ENCODE measurements at regions not wholly inside any gene's neighbourhood (a gene's known extent, or its start where the extent isn't known, plus 50 kb on each side); places are given as distances from the start of the nearest gene placed in this dataset.
"Not testable (repeated sequence)": the region's sequence is repeated elsewhere in the genome, so short reads cannot be mapped to it uniquely, and the experiment has no call there.

DNA sequence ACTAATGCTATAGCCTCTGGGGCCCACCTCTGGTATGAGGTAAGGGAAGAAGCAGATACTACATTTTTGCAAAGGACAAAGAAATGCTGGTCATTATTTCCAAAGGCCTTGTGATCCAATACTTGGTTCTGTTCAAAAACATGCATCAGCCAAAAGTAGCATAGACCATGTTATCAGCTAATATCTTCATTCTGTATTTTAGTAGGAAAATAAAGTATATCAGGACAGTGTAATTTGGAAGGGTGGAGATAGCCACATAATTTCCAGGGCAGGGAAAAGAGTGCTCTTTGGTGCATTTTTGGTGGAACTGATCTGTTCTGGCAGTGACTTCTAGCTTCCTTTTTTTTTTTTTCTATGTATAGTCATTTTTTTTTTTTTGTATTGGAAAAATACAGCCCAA, 258.0 kb upstream of the SOX4 start:
- DNase-seq: no peak

DNA sequence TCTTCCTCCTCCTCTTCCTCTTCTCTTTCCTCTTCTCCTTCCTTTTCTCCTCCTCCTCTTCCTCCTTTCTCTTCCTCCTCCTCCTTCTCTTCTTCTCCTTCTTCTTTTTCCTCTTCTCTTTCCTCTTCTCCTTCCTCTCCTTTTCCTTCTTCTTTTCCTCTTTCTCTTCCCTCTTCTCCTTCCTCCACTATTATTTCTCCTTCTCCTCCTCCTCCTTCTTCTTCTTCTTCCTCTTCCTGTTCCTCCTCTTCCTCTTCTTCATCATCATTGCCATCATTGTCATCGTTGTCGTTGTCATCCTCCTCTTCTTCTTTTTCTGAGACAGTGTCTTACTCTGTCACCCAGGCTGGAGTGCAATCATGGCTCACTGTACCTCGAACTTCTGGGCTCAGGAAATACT, 256.3 kb upstream of the SOX4 start:
- no peak for DNase-seq

- no peak for DNase-seq
These were observed 253.0 kb upstream of the SOX4 start for GRCh38 chr6:21340573-21340972.

DNA sequence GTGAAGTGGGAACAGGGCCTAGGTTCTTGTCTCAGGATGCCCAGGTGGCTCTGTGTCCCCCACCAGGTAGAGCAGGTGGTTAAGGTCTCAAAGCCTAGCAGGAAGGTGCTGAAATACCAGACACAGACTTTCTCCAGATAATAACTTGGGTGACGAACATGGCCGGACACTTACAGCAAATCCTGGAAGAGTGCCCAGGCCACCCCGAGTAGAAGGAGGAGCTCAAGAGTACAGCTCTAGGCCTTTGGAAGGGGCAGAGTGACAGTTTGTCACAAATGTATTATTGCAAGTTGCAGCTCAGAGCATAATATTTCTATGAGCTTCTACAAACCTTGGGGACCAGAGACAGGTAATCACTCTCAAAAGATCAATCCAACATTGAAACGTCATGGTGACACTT, 251.6 kb upstream of the SOX4 start:
- DNase-seq: no peak

- no peak for DNase-seq
These were observed 251.1 kb upstream of the SOX4 start for GRCh38 chr6:21342501-21342900.

DNA sequence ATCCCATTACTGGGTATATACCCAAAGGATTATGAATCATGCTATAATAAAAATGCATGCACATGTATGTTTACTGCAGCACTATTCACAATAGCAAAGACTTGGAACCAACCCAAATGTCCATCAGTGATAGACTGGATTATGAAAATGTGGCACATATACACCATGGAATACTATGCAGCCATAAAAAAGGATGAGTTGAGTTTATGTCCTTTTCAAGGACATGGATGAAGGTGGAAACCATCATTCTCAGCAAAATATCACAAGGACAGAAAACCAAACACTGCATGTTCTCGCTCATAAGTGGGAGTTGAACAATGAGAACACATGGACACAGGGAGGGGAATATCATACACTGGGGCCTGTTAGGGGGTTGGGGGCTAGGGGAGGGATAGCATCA, 247.8 kb upstream of the SOX4 start:
- not testable (repeated sequence) for DNase-seq

DNA sequence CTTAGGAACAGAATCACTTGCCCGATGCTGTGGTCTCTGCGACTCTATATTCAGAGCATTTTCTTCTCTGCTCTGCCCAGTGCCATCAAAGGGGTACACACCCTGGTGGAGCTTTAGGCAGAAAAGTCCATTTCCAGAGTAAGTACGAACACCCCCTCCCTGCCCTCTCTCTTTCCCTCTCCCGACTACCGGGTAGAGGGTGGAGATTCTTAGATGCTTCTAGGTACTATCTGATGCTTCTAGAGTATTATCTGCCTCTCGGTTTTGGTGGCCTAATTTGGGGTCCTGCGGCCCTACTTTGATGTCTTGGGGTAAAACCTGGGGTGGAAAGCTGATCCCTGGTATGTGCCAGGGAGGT, 245.4 kb upstream of the SOX4 start:
- DNase-seq: no peak

GRCh38 chr6:21348504-21349195, 244.9 kb upstream of the SOX4 start:
- peak; percentile 67 for DNase-seq

- no peak for DNase-seq
These were observed 243.7 kb upstream of the SOX4 start for GRCh38 chr6:21349834-21350233.

- DNase-seq: no peak
These were observed 242.6 kb upstream of the SOX4 start for GRCh38 chr6:21350926-21351325.

- no peak for DNase-seq
These were observed 241.4 kb upstream of the SOX4 start for GRCh38 chr6:21352131-21352530.

DNA sequence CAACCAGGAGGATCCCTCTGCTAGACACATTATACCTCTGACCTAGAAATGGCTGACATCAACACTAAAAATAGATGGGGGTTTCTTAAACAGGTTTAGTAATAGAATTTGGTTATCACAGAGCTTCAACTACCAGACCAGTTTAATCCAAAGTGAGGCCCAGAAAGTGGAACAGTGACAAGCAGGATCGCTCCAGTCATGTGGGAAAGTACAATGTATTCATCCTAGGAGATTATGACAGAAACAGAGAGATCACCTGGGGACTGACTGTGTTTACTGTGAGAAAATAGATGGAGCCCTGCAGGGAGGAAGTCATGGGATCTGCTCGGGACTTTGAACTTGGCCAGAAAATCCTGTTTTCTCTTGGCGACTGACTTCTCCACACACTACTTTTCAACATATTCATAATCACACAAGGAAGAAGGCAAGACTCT, 238.7 kb upstream of the SOX4 start:
- DNase-seq: no peak

DNA sequence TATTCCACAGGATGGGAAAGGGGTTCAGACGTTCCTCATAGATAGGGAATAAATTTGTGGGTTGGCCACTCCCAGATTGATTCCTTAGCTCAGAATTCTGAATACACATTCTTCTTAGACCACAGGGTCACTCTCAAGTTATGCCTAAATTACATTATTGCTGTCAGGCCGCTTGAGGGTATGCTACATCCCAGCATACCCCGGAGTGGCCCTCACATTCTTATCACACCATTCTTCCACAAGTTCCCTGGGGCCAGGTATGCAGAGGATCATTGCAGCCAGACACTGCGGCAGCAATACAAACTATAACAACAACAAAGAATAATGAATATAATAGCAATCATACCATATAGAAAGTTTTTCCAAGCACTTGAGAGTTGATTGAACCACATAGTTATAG, 237.9 kb upstream of the SOX4 start:
- DNase-seq: no peak

DNA sequence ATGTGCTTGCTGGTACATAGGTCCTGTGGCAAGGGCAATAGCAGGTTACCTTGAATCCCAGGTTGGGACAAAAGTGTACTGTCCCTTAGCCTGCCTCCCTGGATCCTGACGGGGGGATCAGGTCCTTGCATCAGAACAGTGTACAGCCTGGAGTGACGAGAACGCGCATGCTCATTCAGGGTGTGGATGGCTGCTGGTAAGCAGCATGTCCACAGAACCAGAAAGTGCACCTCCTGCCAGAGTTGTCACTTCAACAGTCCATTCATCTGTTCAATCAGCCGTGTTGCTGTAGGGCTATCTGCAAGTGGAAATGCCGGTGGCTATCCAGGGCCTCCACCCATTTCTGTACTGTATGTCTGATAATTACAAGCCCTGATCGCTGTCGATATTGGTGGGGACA, 236.3 kb upstream of the SOX4 start:
- no peak for DNase-seq

GRCh38 chr6:21359926-21360325, 233.6 kb upstream of the SOX4 start:
- no peak for DNase-seq

- no peak for DNase-seq
These were observed 233.2 kb upstream of the SOX4 start for GRCh38 chr6:21360336-21360735.

- DNase-seq: no peak
These were observed 226.4 kb upstream of the SOX4 start for GRCh38 chr6:21367148-21367547.

- DNase-seq: no peak
These were observed 225.8 kb upstream of the SOX4 start for GRCh38 chr6:21367649-21368154.

DNA sequence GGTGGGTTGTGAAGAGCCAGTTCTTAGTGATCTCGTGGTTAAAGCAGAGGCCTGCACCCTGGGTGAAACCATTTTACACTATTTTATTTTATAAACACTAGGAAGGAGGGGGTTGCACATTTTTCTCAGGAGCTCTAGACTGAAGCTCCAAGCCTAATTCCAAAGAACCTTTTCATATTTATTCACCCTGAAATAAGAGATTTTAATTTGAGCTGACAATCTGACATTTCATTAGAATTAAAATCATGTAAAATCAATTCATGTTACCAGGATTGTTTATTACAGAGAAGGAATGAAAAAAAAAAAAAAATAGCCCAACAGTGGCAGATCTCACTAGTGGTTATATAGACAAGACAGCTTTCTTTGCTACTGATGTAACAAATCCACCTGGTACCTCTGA, 222.5 kb upstream of the SOX4 start:
- DNase-seq: no peak

DNA sequence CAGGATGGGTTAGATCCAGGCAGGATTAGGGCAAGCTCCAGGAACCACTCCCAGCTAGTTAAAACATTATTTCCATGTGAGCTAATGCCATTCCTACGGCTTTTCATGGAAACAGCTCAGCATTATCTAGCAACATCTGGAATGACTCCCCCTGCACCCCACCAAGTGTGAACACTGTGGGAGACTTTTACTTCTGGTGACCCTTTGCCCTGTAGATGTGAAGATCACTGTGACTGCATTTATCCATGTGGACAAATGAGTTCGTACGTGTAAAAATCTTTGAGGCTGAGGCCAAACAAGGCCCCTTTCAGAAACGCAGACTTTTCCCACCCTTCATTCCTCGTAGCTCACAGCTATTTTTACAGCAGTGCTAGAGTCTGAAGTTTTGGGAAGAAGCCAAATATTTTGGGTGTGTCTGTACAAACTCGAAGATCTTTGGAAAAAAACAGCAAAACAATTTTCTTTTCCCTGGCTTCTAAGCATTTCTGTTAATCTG, 221.8 kb upstream of the SOX4 start:
- DNase-seq: peak; percentile 23

GRCh38 chr6:21375151-21376116, 218.1 kb upstream of the SOX4 start:
- no peak for DNase-seq

GRCh38 chr6:21377356-21377755, 216.2 kb upstream of the SOX4 start:
- peak; percentile 8 for DNase-seq

DNA sequence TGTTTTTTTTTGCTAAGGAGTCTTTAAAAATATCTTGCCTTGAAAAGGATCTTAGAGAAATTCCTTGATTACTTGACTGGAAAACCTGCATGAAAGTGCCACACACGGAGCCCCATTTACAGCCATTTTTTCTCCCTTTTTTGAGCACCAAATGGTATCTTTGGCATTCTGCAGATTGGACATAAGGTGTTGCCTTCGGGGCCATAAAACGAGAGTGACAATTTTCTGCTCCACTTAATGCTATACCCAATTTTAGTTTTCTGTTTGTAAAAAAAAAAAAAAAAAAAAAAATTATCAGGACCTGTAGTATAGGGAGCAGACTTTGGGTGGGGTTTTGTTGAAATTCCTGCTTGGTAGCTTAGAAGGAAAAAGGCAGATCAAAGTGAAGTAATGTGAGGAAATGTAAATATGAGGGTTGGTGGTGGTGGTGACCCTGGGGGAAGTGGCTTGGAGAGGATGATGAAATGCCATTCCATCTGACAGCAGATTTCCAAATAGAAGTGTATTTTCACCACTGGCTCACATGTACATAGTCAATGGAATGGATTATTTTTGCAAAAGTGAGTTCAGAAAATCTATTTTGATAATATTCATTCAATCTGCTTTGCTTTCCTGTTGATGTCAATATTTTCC, 212.1 kb upstream of the SOX4 start:
- no peak for DNase-seq
